ENCODE measurements at regions not wholly inside any gene's neighbourhood (a gene's known extent, or its start where the extent isn't known, plus 50 kb on each side); places are given as distances from the start of the nearest gene placed in this dataset.

DNA sequence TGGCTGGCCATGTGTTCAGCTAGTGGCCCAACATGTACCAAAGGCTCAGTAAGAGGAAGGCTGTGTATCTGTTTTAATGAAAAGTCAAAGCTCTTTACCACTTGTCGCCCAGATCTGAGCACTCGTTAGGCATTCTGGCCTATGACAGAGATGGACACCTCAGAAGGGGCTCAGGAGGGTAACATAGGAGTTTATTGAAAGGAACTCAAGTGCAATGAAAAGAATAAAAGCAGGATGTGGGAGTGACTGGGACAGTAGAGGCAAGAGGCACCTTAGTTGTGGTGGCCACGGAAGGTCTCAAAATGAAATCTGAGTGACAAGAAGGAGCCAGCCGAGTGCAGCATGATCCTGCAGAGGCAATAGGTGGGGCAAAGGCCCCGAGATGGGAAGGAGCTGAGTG is 309.7 kb downstream of the MN1 start:
- Histone ChIP-seq H3K79me2 (ENCODE audit: insufficient read depth, low read length) (no peaks in the 10 kb centered on the region), H3K14ac (ENCODE audit: insufficient read depth, low read length) (no peak overlapping the region), H3K4me2 (ENCODE audit: insufficient read depth, insufficient read length, low read length) (no peak overlapping the region), H3K27me3 (ENCODE audit: insufficient read depth, low read length) (no peaks in the 10 kb centered on the region), H2BK120ac (ENCODE audit: low read depth, low read length, poor library complexity, severe bottlenecking) (no peak overlapping the region), H3K18ac (ENCODE audit: insufficient read length, low read depth, low read length) (no peak overlapping the region), H2BK20ac (ENCODE audit: low read depth, low read length, poor library complexity, severe bottlenecking) (no peak overlapping the region), H3K9ac (ENCODE audit: extremely low read depth, insufficient read length, low read length) (no peak overlapping the region), H3K79me1 (ENCODE audit: insufficient read depth, low read depth, low read length, poor library complexity, severe bottlenecking) (no peaks in the 10 kb centered on the region), H3K4ac (ENCODE audit: low read depth, low read length) (no peak overlapping the region), H3T11ph (ENCODE audit: low read length) (no peak overlapping the region), H2AFZ (ENCODE audit: low read length) (no peak overlapping the region), H4K91ac (ENCODE audit: insufficient read length, low read depth, low read length) (no peak overlapping the region), H4K20me1 (ENCODE audit: control insufficient read depth, insufficient read depth, insufficient read length) (no peaks in the 10 kb centered on the region), H2BK12ac (ENCODE audit: insufficient read length, low read depth, low read length) (no peak overlapping the region), H3K9me3 (ENCODE audit: control insufficient read depth, low read depth, low read length) (no peaks in the 10 kb centered on the region), H2BK5ac (ENCODE audit: insufficient read length, low read length) (no peak overlapping the region), H4K8ac (replicated peaks; ENCODE audit: insufficient read length, low read depth, low read length) (no peak overlapping the region), H3K23ac (ENCODE audit: insufficient read length, low read depth, low read length) (no peak overlapping the region), H2BK15ac (ENCODE audit: low read depth, low read length) (no peak overlapping the region), H3K4me1 (ENCODE audit: insufficient read depth, low read length) (no peaks in the 10 kb centered on the region), H3K23me2 (ENCODE audit: insufficient read length, low read depth, low read length, poor library complexity, severe bottlenecking) (no peaks in the 10 kb centered on the region), H3K27ac (ENCODE audit: insufficient read length, low read depth, low read length) (no peak overlapping the region), H3K56ac (ENCODE audit: insufficient read length, low read depth, low read length) (no peak overlapping the region), H4K5ac (ENCODE audit: insufficient read length, low read depth, low read length) (no peak overlapping the region), H2AK5ac (ENCODE audit: insufficient read length, low read length) (no peak overlapping the region)
- Mint-ChIP-seq H3K27me3 (ENCODE audit: low read depth) (peaks cover 26% of the 10 kb centered on the region), H3K36me3 (ENCODE audit: insufficient read depth in 1 of 3, low read depth in 3 of 3) (peaks cover 0 to 15% (median 5%) of the 10 kb centered on the region in 3 experiments; a peak in 5 of 7 replicates), H3K4me3 (no peak overlapping the region), H3K27ac (no peak overlapping the region), H3K4me1 (peaks cover 14 to 23% of the 10 kb centered on the region in 2 experiments), H3K9me3 (peaks cover 12 to 19% of the 10 kb centered on the region in 2 experiments; a peak in 4 of 5 replicates)
- TF ChIP-seq, protein P1, sequence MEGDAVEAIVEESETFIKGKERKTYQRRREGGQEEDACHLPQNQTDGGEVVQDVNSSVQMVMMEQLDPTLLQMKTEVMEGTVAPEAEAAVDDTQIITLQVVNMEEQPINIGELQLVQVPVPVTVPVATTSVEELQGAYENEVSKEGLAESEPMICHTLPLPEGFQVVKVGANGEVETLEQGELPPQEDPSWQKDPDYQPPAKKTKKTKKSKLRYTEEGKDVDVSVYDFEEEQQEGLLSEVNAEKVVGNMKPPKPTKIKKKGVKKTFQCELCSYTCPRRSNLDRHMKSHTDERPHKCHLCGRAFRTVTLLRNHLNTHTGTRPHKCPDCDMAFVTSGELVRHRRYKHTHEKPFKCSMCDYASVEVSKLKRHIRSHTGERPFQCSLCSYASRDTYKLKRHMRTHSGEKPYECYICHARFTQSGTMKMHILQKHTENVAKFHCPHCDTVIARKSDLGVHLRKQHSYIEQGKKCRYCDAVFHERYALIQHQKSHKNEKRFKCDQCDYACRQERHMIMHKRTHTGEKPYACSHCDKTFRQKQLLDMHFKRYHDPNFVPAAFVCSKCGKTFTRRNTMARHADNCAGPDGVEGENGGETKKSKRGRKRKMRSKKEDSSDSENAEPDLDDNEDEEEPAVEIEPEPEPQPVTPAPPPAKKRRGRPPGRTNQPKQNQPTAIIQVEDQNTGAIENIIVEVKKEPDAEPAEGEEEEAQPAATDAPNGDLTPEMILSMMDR (conservative IDR thresholded peaks at IDR 0.05) = no peak
- DNase-seq = no peak
- no CpG with 5 or more reads among the region's 5 CpGs for WGBS (ENCODE audit: extremely low coverage, insufficient read length, low lambda C conversion rate)
